ENCODE measurements at regions not wholly inside any gene's neighbourhood (a gene's known extent, or its start where the extent isn't known, plus 50 kb on each side); places are given as distances from the start of the nearest gene placed in this dataset.

DNA sequence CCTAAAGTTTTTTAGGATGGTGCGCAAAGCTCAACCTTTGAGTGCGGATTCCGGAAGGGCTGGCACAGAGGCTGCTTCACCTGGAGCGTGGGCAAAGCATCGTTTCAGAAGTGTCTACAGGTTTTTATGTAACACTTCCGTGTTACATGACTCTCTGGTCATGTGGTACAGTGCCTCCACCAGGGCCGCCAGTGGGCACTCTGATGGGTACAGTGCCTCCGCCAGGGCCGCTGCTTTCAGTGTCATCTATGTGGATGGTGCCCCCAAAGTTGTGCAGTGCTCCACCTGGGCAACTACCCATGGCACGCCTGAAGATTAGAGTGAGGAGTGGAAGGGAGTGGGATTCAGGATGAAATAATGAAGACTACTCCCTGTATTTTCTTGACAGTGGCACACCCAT lies 101.4 kb upstream of the C1orf174 start:
- TF ChIP-seq CTCF (IDR thresholded peaks at IDR 0.05; ENCODE audit: low read depth, low read length, poor library complexity, severe bottlenecking) (no peak), EZH2phosphoT487 (IDR thresholded peaks at IDR 0.05; ENCODE audit: borderline replicate concordance, low read length) (no peak)

Data from DOHH2 (cell line).